ENCODE measurements at regions not wholly inside any gene's neighbourhood (a gene's known extent, or its start where the extent isn't known, plus 50 kb on each side); places are given as distances from the start of the nearest gene placed in this dataset.

DNA sequence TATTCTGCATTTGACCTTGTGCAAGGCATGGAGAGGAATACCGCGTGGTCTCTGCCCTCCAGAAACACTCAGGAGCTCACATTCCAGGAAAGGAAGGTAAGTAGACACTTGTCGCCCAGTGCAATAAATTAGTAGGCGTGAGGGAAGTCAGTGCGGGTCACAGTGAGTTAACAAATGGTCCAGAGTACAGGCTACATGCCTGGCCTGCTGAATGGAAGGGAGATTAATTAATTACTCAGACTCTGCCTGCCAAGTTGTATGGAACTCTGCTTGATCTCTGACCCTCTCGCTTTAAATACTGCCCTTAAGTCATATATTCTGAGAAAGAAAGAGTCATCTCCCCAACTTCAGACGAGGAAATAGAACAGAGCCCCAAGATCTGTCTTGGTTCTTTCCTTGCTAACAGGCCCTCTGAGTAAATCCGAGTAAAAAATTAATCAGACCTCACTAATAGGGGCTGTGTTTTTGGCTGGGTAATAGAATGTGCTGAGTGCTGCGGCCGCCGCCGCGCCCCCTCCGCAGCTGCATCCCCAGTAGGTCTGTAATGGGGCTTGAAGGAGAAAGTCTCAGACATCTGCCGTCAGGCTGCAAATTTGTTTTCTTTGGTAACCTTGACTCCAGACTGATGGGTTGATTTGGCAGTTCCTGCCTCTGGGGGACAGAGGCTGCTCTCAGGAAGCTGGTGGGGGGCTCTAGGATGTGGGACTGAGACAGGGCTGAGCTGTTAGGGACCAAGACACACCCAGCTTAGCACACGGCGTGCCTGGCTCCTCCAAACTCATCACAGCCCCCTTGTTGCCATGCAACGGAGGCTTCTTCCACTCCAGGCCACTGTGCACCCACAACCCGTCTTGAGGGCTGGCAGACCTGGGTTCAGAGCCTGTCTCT lies 144.4 kb downstream of the NSG2 start:
- peaks cover 36% of the 10 kb centered on the region for H3K27me3 ChIP-seq (ENCODE audit: insufficient read depth, poor library complexity, severe bottlenecking)
- ATAC-seq (ENCODE audit: low read depth), result no peak
- H3K4me1 ChIP-seq (ENCODE audit: insufficient read depth, poor library complexity, severe bottlenecking), result no peaks in the 10 kb centered on the region
- no peaks in the 10 kb centered on the region for H3K36me3 ChIP-seq (ENCODE audit: low read depth)
- no peak overlapping the region for H3K27ac ChIP-seq (ENCODE audit: poor library complexity, severe bottlenecking)
- DNase-seq (ENCODE audit: low spot score), result no peak
- no peaks in the 10 kb centered on the region for H3K9me3 ChIP-seq (ENCODE audit: severe bottlenecking)
- H3K4me3 ChIP-seq (ENCODE audit: severe bottlenecking), result no peak overlapping the region
- TF ChIP-seq, protein P1, sequence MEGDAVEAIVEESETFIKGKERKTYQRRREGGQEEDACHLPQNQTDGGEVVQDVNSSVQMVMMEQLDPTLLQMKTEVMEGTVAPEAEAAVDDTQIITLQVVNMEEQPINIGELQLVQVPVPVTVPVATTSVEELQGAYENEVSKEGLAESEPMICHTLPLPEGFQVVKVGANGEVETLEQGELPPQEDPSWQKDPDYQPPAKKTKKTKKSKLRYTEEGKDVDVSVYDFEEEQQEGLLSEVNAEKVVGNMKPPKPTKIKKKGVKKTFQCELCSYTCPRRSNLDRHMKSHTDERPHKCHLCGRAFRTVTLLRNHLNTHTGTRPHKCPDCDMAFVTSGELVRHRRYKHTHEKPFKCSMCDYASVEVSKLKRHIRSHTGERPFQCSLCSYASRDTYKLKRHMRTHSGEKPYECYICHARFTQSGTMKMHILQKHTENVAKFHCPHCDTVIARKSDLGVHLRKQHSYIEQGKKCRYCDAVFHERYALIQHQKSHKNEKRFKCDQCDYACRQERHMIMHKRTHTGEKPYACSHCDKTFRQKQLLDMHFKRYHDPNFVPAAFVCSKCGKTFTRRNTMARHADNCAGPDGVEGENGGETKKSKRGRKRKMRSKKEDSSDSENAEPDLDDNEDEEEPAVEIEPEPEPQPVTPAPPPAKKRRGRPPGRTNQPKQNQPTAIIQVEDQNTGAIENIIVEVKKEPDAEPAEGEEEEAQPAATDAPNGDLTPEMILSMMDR (IDR thresholded peaks at IDR 0.05; ENCODE audit: poor library complexity, severe bottlenecking), result no peak

DNA sequence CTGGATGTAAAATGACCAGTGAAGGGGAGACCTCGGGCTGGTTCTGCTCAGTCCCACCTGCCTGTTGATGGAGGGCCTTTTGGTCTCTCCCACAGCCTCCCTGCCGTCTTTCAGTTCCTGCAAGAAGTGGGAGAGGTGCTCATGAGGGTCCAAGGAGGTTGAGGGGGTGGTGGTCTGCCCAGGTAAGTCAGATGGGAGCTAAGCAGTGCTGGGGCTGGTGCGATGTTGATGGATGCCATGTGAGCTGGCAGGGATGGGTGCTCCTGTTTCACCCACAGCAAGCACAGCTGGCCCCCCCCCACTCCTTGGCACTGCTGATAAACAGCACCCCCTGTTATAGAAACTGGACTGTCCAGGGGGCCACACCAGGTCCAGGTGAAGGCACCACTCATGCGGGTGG lies 145.6 kb downstream of the NSG2 start:
- no peak for DNase-seq (ENCODE audit: low spot score)
- no peak overlapping the region for H3K4me3 ChIP-seq (ENCODE audit: severe bottlenecking)
- no peaks in the 10 kb centered on the region for H3K36me3 ChIP-seq (ENCODE audit: low read depth)
- no peaks in the 10 kb centered on the region for H3K4me1 ChIP-seq (ENCODE audit: insufficient read depth, poor library complexity, severe bottlenecking)
- no peaks in the 10 kb centered on the region for H3K9me3 ChIP-seq (ENCODE audit: severe bottlenecking)
- ATAC-seq (ENCODE audit: low read depth), result no peak
- no peak overlapping the region for H3K27ac ChIP-seq (ENCODE audit: poor library complexity, severe bottlenecking)
- TF ChIP-seq, protein P1 (IDR thresholded peaks at IDR 0.05; ENCODE audit: poor library complexity, severe bottlenecking), result no peak
- peaks cover 36% of the 10 kb centered on the region for H3K27me3 ChIP-seq (ENCODE audit: insufficient read depth, poor library complexity, severe bottlenecking)

DNA sequence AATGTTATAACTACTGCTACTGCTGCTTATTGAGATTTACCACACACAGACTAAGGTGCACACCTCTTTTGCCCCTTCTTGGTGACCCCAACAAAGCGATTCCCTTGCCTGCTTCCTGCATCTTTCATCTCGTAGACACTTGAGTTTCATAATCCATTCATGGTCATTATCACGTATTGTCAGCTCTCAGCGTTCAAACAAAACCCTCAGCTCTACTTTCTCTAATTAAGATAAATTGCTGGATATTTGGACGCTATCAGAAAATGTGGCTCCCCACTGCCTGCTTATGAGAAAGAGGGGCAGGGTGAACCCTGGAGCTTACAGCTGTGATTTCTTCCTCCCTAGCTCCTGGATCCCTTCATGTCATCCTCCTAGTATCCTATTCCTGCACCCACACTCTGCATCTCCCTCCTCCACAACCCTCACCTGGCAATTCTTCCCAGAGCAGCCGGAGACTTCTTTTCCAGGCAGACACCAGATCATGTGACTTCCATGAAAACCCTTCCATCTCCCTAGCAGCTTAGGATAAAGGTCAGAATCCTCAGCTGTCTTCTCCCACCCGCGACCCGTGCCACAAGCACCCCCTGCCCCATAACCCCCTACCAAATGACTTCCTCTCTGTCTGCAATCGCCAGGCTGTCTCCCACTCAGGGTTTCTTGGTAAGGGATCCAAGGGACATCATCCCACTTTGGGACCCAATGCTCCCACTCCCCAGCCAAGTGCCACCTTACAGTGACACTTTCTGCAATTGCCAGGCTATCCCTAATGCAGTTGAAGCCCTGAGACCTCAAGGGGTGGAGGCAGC lies 146.5 kb downstream of the NSG2 start:
- H3K27ac ChIP-seq (ENCODE audit: poor library complexity, severe bottlenecking), result no peak overlapping the region
- H3K27me3 ChIP-seq (ENCODE audit: insufficient read depth, poor library complexity, severe bottlenecking), result peaks cover 30% of the 10 kb centered on the region
- H3K36me3 ChIP-seq (ENCODE audit: low read depth), result no peaks in the 10 kb centered on the region
- no peaks in the 10 kb centered on the region for H3K4me1 ChIP-seq (ENCODE audit: insufficient read depth, poor library complexity, severe bottlenecking)
- TF ChIP-seq, protein P1 (IDR thresholded peaks at IDR 0.05; ENCODE audit: poor library complexity, severe bottlenecking), result no peak
- no peak for DNase-seq (ENCODE audit: low spot score)
- no peak overlapping the region for H3K4me3 ChIP-seq (ENCODE audit: severe bottlenecking)
- H3K9me3 ChIP-seq (ENCODE audit: severe bottlenecking), result no peaks in the 10 kb centered on the region
- no peak for ATAC-seq (ENCODE audit: low read depth)

DNA sequence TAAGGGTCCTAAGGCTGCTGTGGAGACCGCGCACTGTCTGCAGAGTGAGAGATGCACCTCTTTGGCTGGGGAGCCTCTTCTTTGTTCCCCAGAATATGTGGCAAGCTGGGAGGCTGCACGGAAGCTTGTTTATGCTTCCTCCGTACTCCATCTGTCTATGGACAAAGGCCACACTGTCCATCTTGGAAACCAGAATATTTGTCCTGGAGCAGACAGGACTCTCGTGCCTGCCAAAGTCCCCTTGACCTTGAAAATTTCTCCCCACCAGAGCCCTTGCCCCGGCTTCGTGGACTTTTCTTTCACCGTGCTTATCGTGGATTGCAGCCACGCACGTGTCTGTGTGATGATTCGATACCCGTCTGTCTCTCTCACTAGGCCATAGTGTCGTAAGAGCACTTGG lies 147.4 kb downstream of the NSG2 start:
- no peak for ATAC-seq (ENCODE audit: low read depth)

More for the DNA sequence above, 147.4 kb downstream of the NSG2 start:
- DNase-seq (ENCODE audit: low spot score), result no peak
- no peak overlapping the region for H3K27ac ChIP-seq (ENCODE audit: poor library complexity, severe bottlenecking)
- H3K27me3 ChIP-seq (ENCODE audit: insufficient read depth, poor library complexity, severe bottlenecking), result peaks cover 30% of the 10 kb centered on the region
- H3K36me3 ChIP-seq (ENCODE audit: low read depth), result no peaks in the 10 kb centered on the region
- no peak overlapping the region for H3K4me3 ChIP-seq (ENCODE audit: severe bottlenecking)
- no peaks in the 10 kb centered on the region for H3K4me1 ChIP-seq (ENCODE audit: insufficient read depth, poor library complexity, severe bottlenecking)
- TF ChIP-seq, protein P1 (IDR thresholded peaks at IDR 0.05; ENCODE audit: poor library complexity, severe bottlenecking), result no peak
- no peaks in the 10 kb centered on the region for H3K9me3 ChIP-seq (ENCODE audit: severe bottlenecking)

Data from RWPE2 (cell line).